Stimulated activated CD8-positive, alpha-beta memory T cell treated with anti-CD3 and anti-CD28 coated beads, Interleukin-12 subunit alpha, Interleukin-12 subunit beta, amount 100 ng/mL, for 1 hour (primary cell): ENCODE measurements at regions not wholly inside any gene's neighbourhood (a gene's known extent, or its start where the extent isn't known, plus 50 kb on each side); places are given as distances from the start of the nearest gene placed in this dataset.

Source experiments
- DNase-seq: peaks from one replicate; pipeline ENCODE4 v3.0.0-alpha.2; 2020; ENCODE audit warnings: low read depth

- DNase-seq, result no peak
Observed at GRCh38 chr6:139920027-139920775, 545.8 kb upstream of the CITED2 start.

- no peak for DNase-seq
Observed at GRCh38 chr6:139919107-139920026, 544.9 kb upstream of the CITED2 start.

- no peak for DNase-seq
Observed at GRCh38 chr6:139917951-139918630, 543.6 kb upstream of the CITED2 start.

- no peak for DNase-seq
Observed at GRCh38 chr6:139914910-139915309, 540.5 kb upstream of the CITED2 start.

- DNase-seq, result no peak
Observed at GRCh38 chr6:139912735-139913400, 538.4 kb upstream of the CITED2 start.

GRCh38 chr6:139909992-139910391, 535.5 kb upstream of the CITED2 start:
- DNase-seq, result no peak

GRCh38 chr6:139905404-139906052, 531.1 kb upstream of the CITED2 start:
- no peak for DNase-seq

GRCh38 chr6:139904568-139904967, 530.1 kb upstream of the CITED2 start:
- no peak for DNase-seq

- no peak for DNase-seq
Observed at GRCh38 chr6:139904158-139904533, 529.7 kb upstream of the CITED2 start.

- DNase-seq, result no peak
Observed at GRCh38 chr6:139903411-139904157, 529.1 kb upstream of the CITED2 start.

GRCh38 chr6:139895205-139895793, 520.9 kb upstream of the CITED2 start:
- DNase-seq, result no peak

GRCh38 chr6:139894271-139894670, 519.8 kb upstream of the CITED2 start:
- DNase-seq, result no peak

GRCh38 chr6:139891471-139891870, 517.0 kb upstream of the CITED2 start:
- no peak for DNase-seq

GRCh38 chr6:139888681-139889122, 514.3 kb upstream of the CITED2 start:
- no peak for DNase-seq

- no peak for DNase-seq
Observed at GRCh38 chr6:139887275-139887674, 512.8 kb upstream of the CITED2 start.

GRCh38 chr6:139886396-139886795, 511.9 kb upstream of the CITED2 start:
- DNase-seq, result no peak

GRCh38 chr6:139885909-139886308, 511.5 kb upstream of the CITED2 start:
- no peak for DNase-seq

- DNase-seq, result no peak
Observed at GRCh38 chr6:139883776-139884175, 509.3 kb upstream of the CITED2 start.

- DNase-seq, result no peak
Observed at GRCh38 chr6:139882977-139883728, 508.7 kb upstream of the CITED2 start.

GRCh38 chr6:139882234-139882633, 507.8 kb upstream of the CITED2 start:
- no peak for DNase-seq
